Iris pigment epithelial cell (primary cell): ENCODE measurements at regions not wholly inside any gene's neighbourhood (a gene's known extent, or its start where the extent isn't known, plus 50 kb on each side); places are given as distances from the start of the nearest gene placed in this dataset.

Experiments used
- DNase-seq: peaks from one replicate; pipeline ENCODE4 v3.0.0-alpha.2; 2011; ENCODE audit warnings: low read depth

GRCh38 chr1:219401724-219402625 is 210.9 kb downstream of the ZC3H11B start:
- DNase-seq, result no peak

DNA sequence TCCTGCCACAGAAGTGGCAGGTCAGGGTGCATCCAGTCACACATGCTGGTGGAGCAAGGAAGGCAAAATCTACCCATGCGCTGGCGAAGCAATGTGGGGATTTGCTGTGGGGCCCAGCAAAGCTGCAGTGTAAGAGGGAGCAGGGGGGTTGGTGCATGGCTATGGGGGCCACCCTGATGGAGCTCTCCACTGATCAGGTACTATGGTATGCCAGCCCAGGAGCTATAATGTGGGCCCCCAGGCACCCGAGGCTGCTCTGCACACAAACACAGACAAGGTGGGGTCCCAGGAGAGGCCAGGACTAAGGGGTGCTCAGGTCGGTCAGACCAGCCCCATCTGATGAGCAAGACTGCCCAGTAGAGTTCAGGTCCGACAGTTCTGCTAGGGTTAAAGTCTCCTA is 213.5 kb downstream of the ZC3H11B start:
- no peak for DNase-seq

DNA sequence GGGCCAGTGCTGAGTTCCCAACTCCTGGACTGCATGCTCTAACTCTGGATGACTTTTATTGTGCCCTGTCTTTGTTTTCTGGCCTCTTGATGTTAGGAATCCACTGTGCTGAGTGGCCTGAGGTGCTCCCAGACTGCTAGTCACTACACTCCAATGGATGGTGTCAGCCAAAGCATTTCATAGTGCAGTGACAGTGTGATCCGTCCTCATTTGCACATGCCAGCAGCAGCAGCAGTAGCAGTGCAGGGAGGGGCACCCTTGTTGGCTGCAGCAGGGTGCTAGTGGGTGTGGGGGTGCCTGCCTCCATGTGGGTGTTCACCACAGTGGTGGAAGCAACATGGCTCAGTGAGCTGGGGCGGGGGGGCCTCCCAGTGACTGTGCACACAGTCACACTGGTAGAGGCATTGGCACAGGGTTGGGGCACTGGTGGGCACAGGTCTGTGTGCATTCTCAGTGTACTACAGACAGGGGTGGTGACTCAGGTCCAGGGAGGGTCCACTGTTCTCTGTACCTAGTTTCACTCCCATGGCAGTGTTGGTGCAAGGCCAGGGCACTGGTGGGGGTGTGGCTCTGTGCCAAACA is 214.0 kb downstream of the ZC3H11B start:
- DNase-seq, result no peak

DNA sequence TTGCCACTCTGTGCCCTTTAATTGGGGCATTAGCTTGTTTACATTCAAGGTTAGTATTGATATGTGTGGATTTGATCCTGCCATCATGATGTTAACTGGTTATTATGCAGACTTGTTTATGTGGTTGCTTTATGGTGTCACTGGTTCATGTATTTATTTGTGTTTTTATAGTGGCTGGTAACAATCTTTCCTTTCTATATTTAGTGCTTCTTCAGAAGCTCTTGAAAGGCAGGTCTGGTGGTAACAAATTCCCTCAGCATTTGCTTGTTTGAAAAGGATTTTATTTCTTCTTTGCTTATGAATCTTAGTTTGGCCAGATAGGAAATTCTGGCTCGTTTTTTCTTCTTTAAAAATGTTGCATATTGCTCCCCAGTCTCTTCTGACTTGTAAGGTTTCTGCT is 215.4 kb downstream of the ZC3H11B start:
- no peak for DNase-seq

- no peak for DNase-seq
Observed at GRCh38 chr1:219391297-219391696, 217.6 kb downstream of the LYPLAL1 start.

GRCh38 chr1:219387211-219387610 is 213.5 kb downstream of the LYPLAL1 start:
- DNase-seq, result no peak

GRCh38 chr1:219385787-219386427 is 212.2 kb downstream of the LYPLAL1 start:
- DNase-seq, result peak; percentile 74

DNA sequence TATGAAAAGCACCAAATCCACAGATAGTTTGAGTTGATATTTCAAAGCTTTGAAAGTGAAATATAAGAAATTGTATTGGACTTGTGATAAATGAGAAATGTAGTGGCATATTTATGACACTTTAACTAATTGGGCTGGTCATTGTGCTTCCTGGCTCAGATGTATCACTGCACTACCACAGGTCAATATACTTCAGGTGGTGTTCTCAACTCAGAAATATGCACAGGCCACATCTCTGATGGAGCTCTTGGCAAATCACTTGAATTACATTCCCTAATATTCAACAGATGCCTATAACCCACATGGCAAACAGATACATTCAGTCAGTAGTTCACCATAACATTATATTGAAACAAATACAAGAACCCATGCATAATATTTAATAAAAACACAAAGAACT is 209.6 kb downstream of the LYPLAL1 start:
- DNase-seq, result no peak

DNA sequence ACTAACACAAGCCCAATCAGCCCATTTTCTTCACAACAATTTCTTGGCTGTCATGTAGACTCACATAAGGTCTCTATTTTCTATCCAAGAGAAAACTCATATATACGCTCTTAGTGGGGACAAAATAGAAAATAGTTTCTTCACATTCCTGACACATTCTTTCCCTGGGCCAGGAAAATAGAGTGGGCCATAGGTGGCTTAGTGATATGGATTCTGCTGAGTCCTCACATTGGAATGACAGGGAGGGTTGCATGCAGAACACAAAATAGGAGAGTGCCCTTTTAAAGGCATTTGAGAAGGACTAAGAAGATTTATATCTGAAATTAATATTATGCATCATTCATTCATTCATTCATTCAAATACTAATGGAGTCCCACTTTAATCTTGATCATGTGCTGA is 207.7 kb downstream of the LYPLAL1 start:
- no peak for DNase-seq

DNA sequence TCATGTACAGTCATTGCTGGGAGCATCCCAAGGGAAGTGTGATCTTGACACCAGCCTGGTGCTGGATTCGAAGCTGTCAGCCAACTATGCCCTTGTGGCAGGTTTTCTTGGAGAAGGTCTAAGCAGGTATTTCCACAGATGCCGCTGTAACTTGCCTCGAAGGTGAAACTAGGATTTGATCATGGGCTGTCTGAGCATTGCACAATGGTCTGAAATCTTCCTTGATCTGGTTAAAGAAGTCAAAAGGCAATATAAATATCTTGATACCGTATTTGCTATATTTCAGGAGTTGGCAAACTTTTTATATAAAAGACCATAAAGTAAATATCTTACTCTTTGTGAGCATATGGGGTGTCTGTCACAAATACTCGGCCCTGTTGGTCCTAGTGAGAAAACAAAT is 206.8 kb downstream of the LYPLAL1 start:
- DNase-seq, result no peak

DNA sequence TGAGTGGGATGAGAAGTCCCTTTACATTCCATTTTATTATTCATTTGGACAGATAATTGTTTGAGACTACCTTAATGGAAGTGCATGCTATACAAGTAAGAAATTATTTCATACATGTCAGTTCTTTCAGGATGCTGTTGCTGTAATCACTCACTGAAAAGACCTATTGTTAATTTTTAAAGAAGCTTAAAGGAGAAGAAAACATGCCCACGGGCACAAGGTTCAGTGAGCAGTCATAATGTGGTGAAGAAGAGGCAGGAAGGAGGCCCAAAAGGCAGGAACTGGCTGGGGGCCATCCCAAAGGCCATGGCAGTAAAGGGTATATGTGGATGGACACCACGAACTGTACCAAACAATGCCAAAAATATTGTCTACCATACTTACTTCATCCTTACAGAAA is 206.0 kb downstream of the LYPLAL1 start:
- DNase-seq, result no peak

DNA sequence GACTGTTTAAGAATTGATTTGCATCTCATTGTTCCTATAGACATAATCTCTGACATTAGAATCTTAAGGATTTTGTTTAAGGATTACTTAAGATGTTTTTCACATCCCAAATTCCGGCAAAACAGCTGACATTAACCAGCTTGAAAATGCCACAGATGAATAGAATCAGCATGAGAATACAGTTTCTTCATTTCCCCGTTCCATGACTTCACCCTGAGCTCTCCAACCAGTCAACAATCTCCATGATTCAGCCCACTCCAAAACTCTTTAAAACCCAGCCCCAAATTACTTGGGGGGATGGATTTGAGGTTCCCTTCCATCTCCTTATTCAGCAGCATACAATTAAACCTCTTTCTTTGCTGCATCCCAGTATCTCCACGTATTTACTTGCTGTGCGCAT is 201.0 kb downstream of the LYPLAL1 start:
- no peak for DNase-seq

DNA sequence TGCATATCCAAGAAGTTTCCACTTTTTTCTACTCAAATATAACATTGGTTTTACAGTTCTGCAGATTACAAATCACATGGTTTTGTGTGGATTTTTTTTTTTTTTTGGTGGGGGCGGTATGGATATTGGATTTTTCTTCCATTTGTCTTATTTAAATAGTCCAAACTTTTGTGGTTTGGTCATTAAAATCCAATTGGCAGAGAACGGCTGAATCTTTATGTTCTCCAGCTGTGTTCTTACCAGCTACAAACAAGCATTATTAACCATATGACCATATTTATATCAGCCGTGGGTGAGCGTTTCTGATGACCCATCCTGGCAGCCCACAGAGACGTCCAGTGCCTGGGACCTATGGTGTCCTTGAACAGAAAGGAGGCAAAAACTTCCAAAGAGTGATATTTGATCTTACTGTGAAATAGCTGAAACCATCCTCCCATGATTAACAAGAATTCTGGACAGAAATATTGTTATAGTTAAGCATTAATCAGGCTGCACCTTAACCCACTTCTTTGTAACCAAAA is 200.4 kb downstream of the LYPLAL1 start:
- DNase-seq, result no peak

DNA sequence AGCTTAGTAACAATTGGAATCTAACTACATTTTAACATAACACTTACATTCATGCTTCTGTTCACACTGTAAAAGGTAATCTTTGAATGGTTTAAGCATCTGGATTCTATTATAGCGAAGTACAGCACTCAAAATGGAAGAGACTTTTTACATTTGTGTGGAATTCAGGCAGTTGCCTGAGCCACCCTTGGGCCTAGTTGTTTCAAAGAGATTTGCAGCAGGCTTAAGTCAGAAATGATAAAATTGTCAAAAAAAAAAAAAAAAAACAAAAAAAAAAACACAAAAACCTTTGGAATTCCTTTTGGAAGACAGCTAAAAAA is 199.9 kb downstream of the LYPLAL1 start:
- no peak for DNase-seq

DNA sequence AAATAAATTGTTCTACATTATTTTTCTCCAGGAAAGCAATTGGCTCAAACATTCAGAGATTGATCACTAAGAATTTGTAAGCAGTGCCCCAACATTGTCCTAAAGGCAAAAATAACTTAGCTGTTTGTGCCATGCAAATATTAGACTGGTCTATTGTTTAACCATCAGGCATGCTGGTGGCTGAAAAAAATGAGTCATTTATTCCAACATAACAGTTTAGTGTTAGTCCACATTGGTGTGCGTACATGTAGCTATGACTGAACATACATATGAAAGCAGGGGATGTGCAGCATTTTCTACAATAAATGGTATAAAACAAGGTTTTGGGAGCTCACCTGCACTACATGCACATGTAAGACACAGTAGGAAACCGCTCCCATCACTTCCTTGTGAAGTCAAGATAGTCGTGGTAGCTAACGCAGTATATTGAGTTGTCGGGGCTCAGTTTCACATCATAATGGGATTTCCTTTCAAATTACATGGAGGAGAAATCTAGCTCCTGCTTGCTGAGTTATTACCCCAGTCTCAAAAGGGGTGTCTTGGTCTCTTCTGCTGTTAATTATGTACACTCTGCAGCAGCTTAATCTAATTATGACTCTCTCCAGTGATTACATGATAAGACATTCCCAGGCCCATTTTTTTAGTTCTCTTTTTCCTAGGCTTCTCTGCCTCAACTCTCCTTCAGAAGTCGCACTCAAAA is 199.4 kb downstream of the LYPLAL1 start:
- DNase-seq, result no peak

- DNase-seq, result no peak
Observed at GRCh38 chr1:219371471-219371870, 197.8 kb downstream of the LYPLAL1 start.

GRCh38 chr1:219367496-219367895 is 193.8 kb downstream of the LYPLAL1 start:
- DNase-seq, result no peak

- DNase-seq, result no peak
Observed at GRCh38 chr1:219365451-219365850, 191.8 kb downstream of the LYPLAL1 start.

GRCh38 chr1:219362702-219363101 is 189.0 kb downstream of the LYPLAL1 start:
- DNase-seq, result no peak

DNA sequence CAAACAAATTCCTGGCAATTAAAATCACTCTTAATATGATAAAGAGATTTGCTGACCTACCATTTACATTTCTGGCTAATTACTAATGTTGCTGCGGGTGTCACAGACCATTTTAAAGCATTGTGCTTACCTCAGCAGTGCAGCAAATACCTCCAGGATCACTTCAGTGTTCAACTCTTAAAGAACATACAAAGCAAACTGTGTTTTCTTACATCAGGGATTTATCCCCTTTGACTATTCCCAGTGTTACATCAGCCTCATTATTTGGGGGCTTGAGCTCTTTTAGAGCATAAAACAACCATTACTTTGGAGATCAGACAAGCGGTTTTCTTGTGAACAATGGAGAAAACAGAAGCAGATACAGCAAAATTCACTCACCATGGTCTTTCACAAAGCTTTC is 185.4 kb downstream of the LYPLAL1 start:
- DNase-seq, result no peak

GRCh38 chr1:219358080-219358479 is 184.4 kb downstream of the LYPLAL1 start:
- DNase-seq, result no peak

GRCh38 chr1:219354962-219355361 is 181.3 kb downstream of the LYPLAL1 start:
- no peak for DNase-seq
